D721Med (cell line): ENCODE measurements at regions not wholly inside any gene's neighbourhood (a gene's known extent, or its start where the extent isn't known, plus 50 kb on each side); places are given as distances from the start of the nearest gene placed in this dataset.

Experiments
- DNase-seq: peaks from one replicate; pipeline ENCODE4 v3.0.0; 2011; ENCODE audit warnings: low spot score; ENCODE audit not compliant: insufficient read length
- FAIRE-seq: peaks from 2 replicates; lab custom pipeline; 2011; peaks lifted over from hg19 to GRCh38; lab: Jason Lieb, UNC
- TF ChIP-seq, protein P1 (sequence below): IDR thresholded peaks from 2 replicates; pipeline ENCODE4 v1.5.1; 2012; ENCODE audit warnings: mild to moderate bottlenecking, control low read depth; ENCODE audit not compliant: insufficient read depth; ENCODE audit errors: missing control alignments

DNA sequence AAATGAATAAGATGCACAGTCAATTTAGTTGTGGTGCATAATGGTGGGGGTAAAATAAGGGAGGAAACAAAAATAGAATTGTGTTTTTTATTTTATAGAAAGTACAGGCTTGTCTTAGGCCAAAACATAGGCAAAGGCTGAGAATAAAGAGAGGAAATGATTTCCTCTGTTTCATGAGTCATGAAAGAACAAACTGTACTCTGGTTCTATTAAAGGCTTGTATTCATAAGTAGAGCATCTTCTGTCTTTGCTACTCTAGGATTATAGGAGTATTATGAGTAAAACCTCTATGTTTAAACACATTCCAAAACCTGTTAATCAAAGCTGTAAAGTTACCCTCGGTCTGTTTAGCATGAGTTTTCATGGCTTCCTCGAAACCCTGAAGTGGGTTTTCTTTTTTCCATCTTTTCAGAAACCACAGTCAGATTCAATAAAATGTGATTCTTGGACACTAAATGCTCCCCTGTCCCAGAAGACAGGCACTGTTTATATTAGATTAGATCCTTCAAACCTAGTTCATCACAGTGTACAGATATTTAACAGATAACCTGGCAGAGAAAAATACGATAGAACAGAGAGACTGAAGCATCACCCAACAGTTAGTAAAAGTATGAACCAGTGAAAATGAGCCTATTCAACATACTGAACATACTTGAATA lies 473.9 kb upstream of the CYLC2 start:
- TF ChIP-seq, protein P1, sequence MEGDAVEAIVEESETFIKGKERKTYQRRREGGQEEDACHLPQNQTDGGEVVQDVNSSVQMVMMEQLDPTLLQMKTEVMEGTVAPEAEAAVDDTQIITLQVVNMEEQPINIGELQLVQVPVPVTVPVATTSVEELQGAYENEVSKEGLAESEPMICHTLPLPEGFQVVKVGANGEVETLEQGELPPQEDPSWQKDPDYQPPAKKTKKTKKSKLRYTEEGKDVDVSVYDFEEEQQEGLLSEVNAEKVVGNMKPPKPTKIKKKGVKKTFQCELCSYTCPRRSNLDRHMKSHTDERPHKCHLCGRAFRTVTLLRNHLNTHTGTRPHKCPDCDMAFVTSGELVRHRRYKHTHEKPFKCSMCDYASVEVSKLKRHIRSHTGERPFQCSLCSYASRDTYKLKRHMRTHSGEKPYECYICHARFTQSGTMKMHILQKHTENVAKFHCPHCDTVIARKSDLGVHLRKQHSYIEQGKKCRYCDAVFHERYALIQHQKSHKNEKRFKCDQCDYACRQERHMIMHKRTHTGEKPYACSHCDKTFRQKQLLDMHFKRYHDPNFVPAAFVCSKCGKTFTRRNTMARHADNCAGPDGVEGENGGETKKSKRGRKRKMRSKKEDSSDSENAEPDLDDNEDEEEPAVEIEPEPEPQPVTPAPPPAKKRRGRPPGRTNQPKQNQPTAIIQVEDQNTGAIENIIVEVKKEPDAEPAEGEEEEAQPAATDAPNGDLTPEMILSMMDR: no peak
- DNase-seq: no peak
- FAIRE-seq: no peak

DNA sequence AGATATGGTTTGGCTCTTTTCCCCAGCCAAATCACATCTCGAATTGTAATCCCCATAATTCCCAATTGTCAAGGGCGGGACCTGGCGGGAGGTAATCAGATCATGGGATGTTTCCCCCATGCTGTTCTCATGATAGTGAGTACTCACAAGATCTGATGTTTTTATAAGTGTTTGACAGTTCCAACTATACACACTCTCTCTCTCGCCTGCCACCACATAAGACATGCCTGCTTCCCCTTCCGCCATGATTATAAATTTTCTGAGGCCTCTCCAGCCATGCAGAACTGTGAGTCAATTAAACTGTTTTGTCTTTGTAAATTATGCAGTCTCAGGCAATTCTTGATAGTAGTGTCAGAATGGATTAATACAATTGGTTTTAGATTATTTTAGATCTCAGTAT lies 475.7 kb upstream of the CYLC2 start:
- TF ChIP-seq, protein P1: no peak
- FAIRE-seq (no peak), DNase-seq (no peak)

DNA sequence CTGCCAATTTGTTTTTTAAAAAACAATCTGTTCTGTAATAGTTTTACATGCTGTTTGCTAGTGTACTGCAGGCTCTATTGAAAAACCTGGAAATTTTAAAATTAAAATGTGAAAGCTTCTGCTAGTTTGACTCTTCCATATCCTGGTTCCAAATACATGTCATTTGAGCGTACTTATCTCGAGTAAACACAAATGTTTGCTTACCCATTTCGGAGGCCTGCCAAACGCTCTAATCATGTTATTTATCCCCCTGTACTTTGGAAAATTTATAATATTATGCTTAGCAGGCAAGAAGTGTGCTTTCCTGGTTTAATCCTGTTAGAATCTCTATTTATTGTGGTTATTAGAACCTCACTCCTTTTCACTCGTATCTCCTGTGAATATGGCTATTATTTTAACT lies 476.8 kb upstream of the CYLC2 start:
- DNase-seq: no peak
- FAIRE-seq: no peak
- TF ChIP-seq, protein P1: no peak

DNA sequence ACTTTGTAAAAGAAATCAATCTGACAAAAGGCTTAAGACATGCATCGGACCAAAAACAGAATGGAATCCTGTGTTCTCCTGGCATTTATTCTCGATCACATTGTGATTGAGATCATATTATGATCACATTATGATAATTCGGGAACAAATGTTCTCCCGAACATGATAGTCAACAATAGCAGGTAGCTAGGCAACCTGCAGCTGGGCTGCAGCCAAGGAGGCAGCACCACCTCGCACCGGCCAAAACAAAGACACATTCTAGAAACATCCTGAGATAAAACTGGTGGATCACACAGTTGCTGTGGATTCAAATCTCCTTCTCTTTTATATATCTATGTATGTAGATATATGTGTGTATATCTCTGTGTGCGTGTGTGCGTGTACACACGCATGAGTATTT lies 480.6 kb upstream of the CYLC2 start:
- TF ChIP-seq, protein P1: no peak
- FAIRE-seq (no peak), DNase-seq (no peak)

DNA sequence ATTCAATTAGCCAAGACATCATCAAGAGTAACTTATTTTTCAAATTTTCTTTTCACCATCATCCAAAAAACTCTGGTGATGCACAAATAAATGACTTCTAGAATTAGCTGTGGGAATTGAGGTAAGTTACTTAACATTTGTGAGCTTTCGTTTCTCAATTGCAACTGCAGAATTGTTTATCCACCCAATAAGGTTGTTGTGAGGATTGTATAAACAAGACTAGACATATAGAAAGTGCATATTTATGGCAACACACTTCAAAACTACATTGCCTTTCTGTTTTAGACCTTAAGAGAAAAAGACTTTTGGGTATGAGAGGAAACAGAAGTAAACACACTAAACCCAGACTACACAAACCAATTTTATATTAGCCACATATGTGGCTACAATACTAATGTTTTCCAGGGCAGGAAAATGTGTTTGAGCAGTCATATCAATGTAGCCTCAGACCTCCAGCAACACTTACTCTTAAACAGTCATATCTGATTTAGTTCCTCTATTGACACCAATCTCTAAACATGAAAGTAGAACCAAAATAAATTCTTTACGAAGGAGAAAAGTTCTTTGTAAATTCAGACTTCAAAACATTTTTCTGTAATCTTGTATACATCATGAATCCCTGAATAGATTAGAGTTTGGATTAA lies 488.0 kb upstream of the CYLC2 start:
- TF ChIP-seq, protein P1: no peak
- DNase-seq (no peak), FAIRE-seq (peak; percentile 35)

DNA sequence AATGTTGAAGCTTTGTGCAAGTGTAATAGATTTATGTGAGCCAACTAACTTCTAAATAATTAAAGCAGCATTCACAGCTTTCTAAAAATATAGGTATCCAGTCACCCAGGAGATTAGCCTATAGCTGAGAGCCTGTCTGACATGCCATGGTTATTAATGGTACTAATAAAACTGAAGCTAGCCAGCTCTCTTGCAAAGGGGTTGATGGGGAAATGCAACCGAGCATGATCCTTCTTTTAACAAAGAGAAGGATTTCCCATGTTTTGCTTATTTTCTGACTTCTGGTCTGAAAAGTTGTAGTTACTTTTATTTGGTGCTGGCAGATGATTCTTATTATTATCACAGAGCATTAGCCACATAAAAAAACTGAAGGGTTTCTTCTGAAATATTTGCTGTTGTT lies 488.7 kb upstream of the CYLC2 start:
- FAIRE-seq (no peak), DNase-seq (no peak)
- TF ChIP-seq, protein P1: no peak

DNA sequence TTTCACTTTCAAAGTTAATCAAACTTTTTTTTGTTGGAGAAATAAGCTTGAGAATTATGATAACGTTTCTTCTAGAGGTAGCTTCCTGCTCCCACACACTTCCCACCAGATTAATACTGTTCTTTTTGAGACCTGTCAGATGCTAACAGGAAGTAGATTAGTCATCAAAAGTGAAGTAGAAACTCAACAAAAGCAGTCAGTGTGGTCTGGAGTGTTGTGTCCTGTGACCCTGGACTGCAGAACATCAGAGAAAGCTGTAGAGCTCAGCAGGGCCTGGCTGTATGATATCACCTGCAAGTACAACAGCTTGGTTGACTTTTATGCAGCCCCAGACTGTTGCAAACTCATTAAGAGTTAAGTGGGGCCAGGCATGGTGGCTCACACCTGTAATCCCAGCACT lies 495.7 kb upstream of the CYLC2 start:
- DNase-seq (no peak), FAIRE-seq (no peak)
- TF ChIP-seq, protein P1: no peak
